ENCODE measurements at regions not wholly inside any gene's neighbourhood (a gene's known extent, or its start where the extent isn't known, plus 50 kb on each side); places are given as distances from the start of the nearest gene placed in this dataset.
A peak's percentile ranks its signal among the peaks of the same experiment; 100 is the strongest.

- ATAC-seq (no peak), DNase-seq (no peak)
- no peaks in the 10 kb centered on the region for H3K4me1 Mint-ChIP-seq
- no peak overlapping the region for H3K4me3 Mint-ChIP-seq
- POLR2A ChIA-PET = no interaction called here
- H3K9me3 Mint-ChIP-seq = peaks cover 0 to 7% (median 0%) of the 10 kb centered on the region in 9 donors
- peaks cover 2 to 18% (median 8%) of the 10 kb centered on the region in 5 donors for H3K27me3 Mint-ChIP-seq
- H3K27ac Mint-ChIP-seq = no peak overlapping the region
- H3K36me3 Mint-ChIP-seq = no peaks in the 10 kb centered on the region
These were observed 138.4 kb upstream of the BDNF start for GRCh38 chr11:27838674-27839073.

GRCh38 chr11:27837895-27838563 is 137.8 kb upstream of the BDNF start:
- Mint-ChIP-seq H3K36me3 (no peaks in the 10 kb centered on the region), H3K4me1 (no peaks in the 10 kb centered on the region), H3K27ac (no peak overlapping the region), H3K4me3 (no peak overlapping the region), H3K9me3 (peaks cover 0 to 7% (median 0%) of the 10 kb centered on the region in 9 donors), H3K27me3 (peaks cover 2 to 18% (median 8%) of the 10 kb centered on the region in 5 donors)
- ATAC-seq = no peak
- POLR2A ChIA-PET = no interaction called here
- no peak for DNase-seq

GRCh38 chr11:27830206-27830605 is 130.0 kb upstream of the BDNF start:
- POLR2A ChIA-PET = no interaction called here
- no peaks in the 10 kb centered on the region for H3K36me3 Mint-ChIP-seq
- peak in 1 of 10 donors; percentile 55 for DNase-seq

GRCh38 chr11:27820249-27820648 is 120.0 kb upstream of the BDNF start:
- no peak for DNase-seq
- peaks cover 0 to 18% (median 0%) of the 10 kb centered on the region in 9 donors for H3K9me3 Mint-ChIP-seq
- H3K27me3 Mint-ChIP-seq = peaks cover 0 to 9% (median 3%) of the 10 kb centered on the region in 5 donors
- no peak for ATAC-seq
- POLR2A ChIA-PET = no interaction called here
- no peak overlapping the region for H3K27ac Mint-ChIP-seq
- H3K36me3 Mint-ChIP-seq = no peaks in the 10 kb centered on the region
- no peak overlapping the region for H3K4me3 Mint-ChIP-seq
- no peaks in the 10 kb centered on the region for H3K4me1 Mint-ChIP-seq

More at GRCh38 chr11:27830206-27830605, 130.0 kb upstream of the BDNF start:
- no peak overlapping the region for H3K4me3 Mint-ChIP-seq
- ATAC-seq = no peak
- no peaks in the 10 kb centered on the region for H3K4me1 Mint-ChIP-seq
- peaks cover 0 to 18% (median 3%) of the 10 kb centered on the region in 5 donors for H3K27me3 Mint-ChIP-seq
- no peak overlapping the region for H3K27ac Mint-ChIP-seq
- H3K9me3 Mint-ChIP-seq = peaks cover 0 to 7% (median 0%) of the 10 kb centered on the region in 9 donors

GRCh38 chr11:27816197-27816596 is 115.9 kb upstream of the BDNF start:
- H3K27ac Mint-ChIP-seq = no peak overlapping the region
- POLR2A ChIA-PET = no interaction called here
- no peak for ATAC-seq

GRCh38 chr11:27812341-27812740 is 112.1 kb upstream of the BDNF start:
- no peaks in the 10 kb centered on the region for H3K36me3 Mint-ChIP-seq
- no peak for ATAC-seq
- POLR2A ChIA-PET = no interaction called here

More at GRCh38 chr11:27816197-27816596, 115.9 kb upstream of the BDNF start:
- DNase-seq = no peak
- Mint-ChIP-seq H3K9me3 (peaks cover 0 to 18% (median 0%) of the 10 kb centered on the region in 9 donors), H3K4me3 (no peak overlapping the region), H3K36me3 (no peaks in the 10 kb centered on the region), H3K27me3 (peaks cover 0 to 26% (median 6%) of the 10 kb centered on the region in 5 donors), H3K4me1 (no peaks in the 10 kb centered on the region)

GRCh38 chr11:27807596-27807995 is 107.3 kb upstream of the BDNF start:
- DNase-seq (no peak), ATAC-seq (no peak)
- Mint-ChIP-seq H3K36me3 (no peaks in the 10 kb centered on the region), H3K4me3 (no peak overlapping the region), H3K27ac (no peak overlapping the region), H3K4me1 (no peaks in the 10 kb centered on the region), H3K9me3 (peaks cover 0 to 10% (median 2%) of the 10 kb centered on the region in 9 donors), H3K27me3 (peaks cover 0 to 11% (median 0%) of the 10 kb centered on the region in 5 donors)
- POLR2A ChIA-PET = no interaction called here

More at GRCh38 chr11:27812341-27812740, 112.1 kb upstream of the BDNF start:
- Mint-ChIP-seq H3K9me3 (peaks cover 0 to 10% (median 0%) of the 10 kb centered on the region in 9 donors), H3K4me1 (no peaks in the 10 kb centered on the region), H3K27ac (no peak overlapping the region), H3K27me3 (peaks cover 0 to 16% (median 4%) of the 10 kb centered on the region in 5 donors), H3K4me3 (no peak overlapping the region)
- DNase-seq = no peak

- DNase-seq (no peak), ATAC-seq (no peak)
- POLR2A ChIA-PET = no interaction called here
- no peaks in the 10 kb centered on the region for H3K4me1 Mint-ChIP-seq
- H3K27ac Mint-ChIP-seq = no peak overlapping the region
- H3K4me3 Mint-ChIP-seq = no peak overlapping the region
- peaks cover 0 to 6% (median 0%) of the 10 kb centered on the region in 5 donors for H3K27me3 Mint-ChIP-seq
- H3K36me3 Mint-ChIP-seq = no peaks in the 10 kb centered on the region
- H3K9me3 Mint-ChIP-seq = peaks cover 0 to 10% (median 2%) of the 10 kb centered on the region in 9 donors
These were observed 105.9 kb upstream of the BDNF start for GRCh38 chr11:27806122-27806521.

- H3K27ac Mint-ChIP-seq = no peak overlapping the region
- no peak for ATAC-seq
These were observed 96.0 kb upstream of the BDNF start for GRCh38 chr11:27795955-27796861.

GRCh38 chr11:27786864-27787263 is 86.6 kb upstream of the BDNF start:
- no peak for DNase-seq
- peaks cover 0 to 17% (median 0%) of the 10 kb centered on the region in 5 donors for H3K27me3 Mint-ChIP-seq
- no peaks in the 10 kb centered on the region for H3K4me1 Mint-ChIP-seq
- H3K27ac Mint-ChIP-seq = no peak overlapping the region
- POLR2A ChIA-PET = no interaction called here
- H3K36me3 Mint-ChIP-seq = no peaks in the 10 kb centered on the region
- H3K9me3 Mint-ChIP-seq = peaks cover 0 to 3% (median 0%) of the 10 kb centered on the region in 9 donors
- H3K4me3 Mint-ChIP-seq = no peak overlapping the region
- no peak for ATAC-seq

More at GRCh38 chr11:27795955-27796861, 96.0 kb upstream of the BDNF start:
- H3K27me3 Mint-ChIP-seq = peaks cover 2 to 30% (median 10%) of the 10 kb centered on the region in 5 donors
- H3K36me3 Mint-ChIP-seq = no peaks in the 10 kb centered on the region
- H3K4me1 Mint-ChIP-seq = no peaks in the 10 kb centered on the region
- no peak overlapping the region for H3K4me3 Mint-ChIP-seq
- POLR2A ChIA-PET = no interaction called here
- peaks cover 2 to 16% (median 9%) of the 10 kb centered on the region in 9 donors for H3K9me3 Mint-ChIP-seq
- DNase-seq = no peak

GRCh38 chr11:27786331-27786730 is 86.1 kb upstream of the BDNF start:
- H3K4me3 Mint-ChIP-seq = no peak overlapping the region
- H3K27ac Mint-ChIP-seq = no peak overlapping the region
- no peak for DNase-seq
- H3K36me3 Mint-ChIP-seq = no peaks in the 10 kb centered on the region
- ATAC-seq = no peak
- POLR2A ChIA-PET = no interaction called here
- H3K27me3 Mint-ChIP-seq = peaks cover 0 to 14% (median 0%) of the 10 kb centered on the region in 5 donors
- H3K9me3 Mint-ChIP-seq = peaks cover 0 to 3% (median 0%) of the 10 kb centered on the region in 9 donors
- H3K4me1 Mint-ChIP-seq = no peaks in the 10 kb centered on the region

GRCh38 chr11:27783701-27784355 is 83.6 kb upstream of the BDNF start:
- Mint-ChIP-seq H3K4me1 (no peaks in the 10 kb centered on the region), H3K9me3 (peaks cover 0 to 15% (median 0%) of the 10 kb centered on the region in 9 donors), H3K36me3 (no peaks in the 10 kb centered on the region), H3K27me3 (peaks cover 0 to 15% (median 1%) of the 10 kb centered on the region in 5 donors), H3K4me3 (no peak overlapping the region), H3K27ac (no peak overlapping the region)
- DNase-seq (no peak), ATAC-seq (no peak)
- POLR2A ChIA-PET = no interaction called here
